NCI-H2171 (cell line): ENCODE measurements at regions not wholly inside any gene's neighbourhood (a gene's known extent, or its start where the extent isn't known, plus 50 kb on each side); places are given as distances from the start of the nearest gene placed in this dataset.

Source experiments
- DNase-seq: peaks from one replicate; lab custom pipeline; 2025; lab: John Stamatoyannopoulos, UW

DNA sequence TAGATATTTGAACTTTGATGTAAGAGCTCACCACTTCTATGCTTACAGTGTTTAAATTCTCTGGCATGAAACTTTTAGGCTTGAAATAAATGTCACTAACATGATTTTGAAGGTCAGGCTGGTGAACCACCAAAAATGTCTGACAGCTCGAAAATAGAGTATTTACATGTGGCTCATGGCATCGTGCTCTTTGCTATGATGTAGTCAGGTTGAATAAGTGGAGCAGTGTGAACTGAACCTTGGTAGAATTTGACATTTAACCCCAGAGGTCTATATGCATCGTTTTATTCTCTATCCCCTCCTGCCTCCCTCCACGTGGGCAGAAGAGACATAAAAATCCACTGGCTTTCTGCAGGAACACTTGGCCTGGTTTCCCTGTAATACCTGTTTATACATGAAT, 369.7 kb upstream of the ATP2B1 start:
- no peak for DNase-seq

DNA sequence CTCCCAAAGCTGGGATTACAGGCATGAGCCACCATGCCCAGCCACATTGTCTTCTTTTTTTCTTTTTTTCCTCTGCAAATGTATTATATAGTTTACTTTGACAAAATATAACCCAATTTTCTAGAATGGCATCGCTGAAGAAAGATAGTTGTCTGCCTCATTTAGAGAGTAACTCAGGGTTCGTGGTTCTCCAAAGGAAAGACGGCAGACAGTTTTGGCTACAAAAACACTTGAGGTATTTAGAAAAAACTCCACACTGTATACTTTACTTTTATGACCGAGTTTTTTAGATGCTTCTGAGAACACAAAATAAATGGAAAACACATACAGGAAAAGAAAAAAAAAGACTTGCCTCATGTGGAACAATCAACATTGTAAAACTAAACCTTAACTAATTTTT, 369.1 kb upstream of the ATP2B1 start:
- DNase-seq: no peak

DNA sequence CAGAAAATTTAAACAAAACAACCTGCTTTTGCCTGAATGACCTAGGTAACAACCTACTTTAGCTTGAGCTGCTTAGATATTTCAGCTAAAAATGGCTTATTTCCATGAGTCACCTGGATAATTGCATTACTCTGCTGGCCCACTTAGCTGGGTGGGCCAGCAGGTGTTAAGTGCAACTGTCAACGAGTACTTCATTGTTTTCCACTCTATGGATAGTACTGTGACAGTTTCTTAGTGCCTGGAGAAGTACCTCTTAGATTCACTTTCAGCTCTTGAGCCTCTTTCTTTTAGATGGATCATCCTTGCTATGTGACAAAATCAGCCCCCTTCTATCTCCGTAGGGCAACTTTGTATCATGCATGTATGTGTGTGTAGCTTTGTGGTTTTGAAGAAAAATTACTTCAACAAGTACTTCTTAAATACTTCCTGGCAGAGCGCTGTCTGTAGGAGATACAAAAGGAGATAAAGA, 368.2 kb upstream of the ATP2B1 start:
- no peak for DNase-seq

GRCh38 chr12:90075685-90076084, 367.0 kb upstream of the ATP2B1 start:
- no peak for DNase-seq

- no peak for DNase-seq
Observed at GRCh38 chr12:90074086-90074485, 365.4 kb upstream of the ATP2B1 start.

DNA sequence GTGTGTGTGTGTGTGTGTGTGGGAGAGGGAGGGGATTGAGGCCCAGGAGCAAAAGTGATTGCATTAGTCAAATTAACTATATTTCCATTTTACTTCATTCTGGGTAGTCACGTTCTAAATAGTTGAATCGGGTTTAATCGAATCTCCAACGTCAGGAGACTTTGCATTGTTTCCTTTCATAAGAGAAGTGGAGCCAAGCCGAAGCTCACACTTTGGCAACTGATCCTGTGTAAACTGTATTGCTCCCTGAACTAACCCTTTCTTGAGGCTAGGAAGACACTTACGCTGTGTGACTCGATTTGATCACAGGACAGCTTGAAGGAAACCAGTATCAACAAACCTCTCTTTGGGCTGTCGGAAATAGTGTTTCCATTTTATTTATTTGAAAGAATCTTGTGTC, 363.4 kb upstream of the ATP2B1 start:
- no peak for DNase-seq

- DNase-seq: no peak
Observed at GRCh38 chr12:90069711-90070110, 361.1 kb upstream of the ATP2B1 start.

GRCh38 chr12:90067791-90068190, 359.2 kb upstream of the ATP2B1 start:
- no peak for DNase-seq

DNA sequence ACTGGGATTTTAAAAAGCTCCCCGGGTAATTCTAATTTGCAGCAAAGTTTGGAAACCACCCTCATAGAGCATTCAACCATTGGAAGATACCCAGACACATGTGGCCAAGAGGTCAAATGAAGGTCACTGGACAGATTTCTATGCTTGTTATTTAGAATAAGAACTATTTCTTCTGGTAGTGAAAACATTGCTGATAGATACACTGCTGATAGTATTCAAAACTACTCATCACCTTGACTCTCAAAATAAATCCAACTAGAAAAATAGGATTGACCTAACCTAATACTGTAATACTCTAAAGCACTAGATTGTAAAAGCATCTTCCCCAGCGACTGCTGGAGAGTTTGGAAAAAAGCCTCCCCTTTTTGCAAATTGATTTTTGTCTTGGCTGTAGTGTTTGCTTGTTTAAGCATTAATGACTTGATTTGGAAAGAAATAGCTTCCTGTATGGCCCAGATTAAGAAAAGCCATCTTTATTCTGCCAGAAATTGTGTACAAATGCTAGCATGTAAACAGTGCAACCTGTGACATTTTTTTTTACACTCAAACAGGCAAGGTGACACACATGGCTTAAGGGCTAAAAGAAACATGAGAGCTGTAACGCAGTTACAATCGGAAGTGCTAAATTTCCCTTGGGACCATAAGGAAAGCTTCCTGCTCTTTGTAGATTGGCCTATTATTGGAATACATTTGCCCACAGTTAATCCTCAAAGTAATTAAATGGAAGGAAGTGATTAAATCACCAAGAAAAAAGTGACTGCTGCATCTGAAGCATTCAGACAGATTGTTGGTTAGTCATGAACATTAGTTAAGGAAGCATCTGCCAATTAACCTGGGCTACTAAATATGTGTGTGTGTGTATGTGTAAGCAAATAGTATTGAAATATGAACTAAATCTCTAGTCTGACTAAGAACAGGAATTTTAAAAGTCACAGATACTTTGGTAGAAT, 356.5 kb upstream of the ATP2B1 start:
- peak; percentile 75 for DNase-seq

- DNase-seq: no peak
Observed at GRCh38 chr12:90062799-90063198, 354.2 kb upstream of the ATP2B1 start.

DNA sequence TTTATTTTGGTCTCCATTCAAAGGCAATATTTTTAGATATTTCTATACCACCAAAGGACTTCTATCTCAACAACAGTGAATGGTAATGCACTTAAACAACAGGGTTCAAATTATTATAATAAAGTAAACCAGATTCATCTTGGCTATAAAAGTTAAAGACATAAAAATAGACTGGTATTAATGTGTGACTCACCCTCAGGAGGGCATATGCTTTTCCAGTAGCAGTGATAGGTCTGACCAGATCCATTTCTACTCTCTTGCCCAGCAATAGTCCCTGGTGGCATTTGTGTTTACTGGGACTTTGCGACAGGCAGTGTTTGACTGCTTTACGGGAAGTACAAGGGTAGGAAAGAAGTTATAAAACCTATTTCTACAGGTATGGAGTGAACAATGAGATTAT, 353.2 kb upstream of the ATP2B1 start:
- no peak for DNase-seq

DNA sequence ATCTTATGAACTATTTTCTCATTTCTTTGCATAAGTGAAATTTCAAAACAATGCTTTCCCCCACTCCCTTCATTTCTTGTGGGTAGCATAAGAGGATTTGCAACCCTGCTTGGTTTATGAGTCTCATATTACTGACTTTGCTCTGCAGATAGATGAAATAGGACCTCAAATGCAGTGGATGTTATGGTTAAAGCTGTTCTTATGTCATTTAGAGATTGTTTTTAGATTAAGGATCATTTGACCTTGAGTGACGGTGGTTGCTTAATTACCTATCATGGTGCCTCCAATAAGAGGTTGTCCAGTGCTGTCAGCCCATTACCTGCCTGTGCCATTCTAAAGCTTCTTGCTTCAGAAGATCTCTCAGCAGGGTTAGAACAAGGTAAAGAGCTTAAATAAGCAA, 351.4 kb upstream of the ATP2B1 start:
- no peak for DNase-seq

DNA sequence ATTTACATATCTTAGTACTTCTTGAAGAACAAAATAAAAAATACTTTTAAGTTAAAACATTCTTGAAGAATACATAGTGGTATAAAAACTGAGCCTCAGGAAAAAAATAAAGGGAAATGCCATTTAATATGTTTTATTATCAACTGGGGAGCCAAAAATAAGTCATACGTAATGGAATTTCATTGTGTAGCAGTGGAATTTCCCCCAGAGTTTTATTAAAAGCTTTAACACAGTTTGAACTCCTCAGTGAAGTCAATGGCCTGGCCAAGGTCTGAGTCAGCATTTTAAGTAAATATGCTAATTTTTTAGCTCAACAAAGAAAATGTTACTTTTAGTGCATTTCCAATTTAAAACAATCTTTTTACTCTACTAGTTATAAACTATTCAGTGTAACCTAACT, 350.1 kb upstream of the ATP2B1 start:
- DNase-seq: no peak

- no peak for DNase-seq
Observed at GRCh38 chr12:90055071-90055470, 346.4 kb upstream of the ATP2B1 start.

DNA sequence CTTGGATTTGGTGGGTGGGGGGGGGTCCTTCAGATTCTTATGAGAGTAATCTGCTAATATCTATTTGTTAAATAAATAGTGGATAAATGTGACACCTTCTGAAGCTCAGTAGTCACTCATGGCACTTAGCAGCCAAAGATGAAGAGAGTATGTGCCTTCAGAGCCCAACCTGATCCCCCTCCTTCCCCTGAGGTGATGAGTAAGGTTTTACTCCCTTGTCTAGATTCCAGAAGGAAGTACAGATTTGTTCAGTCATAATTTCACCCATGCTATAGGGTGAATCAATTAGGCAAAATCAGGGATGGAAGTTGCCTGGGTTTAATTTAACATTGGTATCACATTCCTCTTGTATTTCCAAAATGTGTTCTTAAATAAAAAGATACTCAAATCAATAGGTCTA, 340.3 kb upstream of the ATP2B1 start:
- no peak for DNase-seq

DNA sequence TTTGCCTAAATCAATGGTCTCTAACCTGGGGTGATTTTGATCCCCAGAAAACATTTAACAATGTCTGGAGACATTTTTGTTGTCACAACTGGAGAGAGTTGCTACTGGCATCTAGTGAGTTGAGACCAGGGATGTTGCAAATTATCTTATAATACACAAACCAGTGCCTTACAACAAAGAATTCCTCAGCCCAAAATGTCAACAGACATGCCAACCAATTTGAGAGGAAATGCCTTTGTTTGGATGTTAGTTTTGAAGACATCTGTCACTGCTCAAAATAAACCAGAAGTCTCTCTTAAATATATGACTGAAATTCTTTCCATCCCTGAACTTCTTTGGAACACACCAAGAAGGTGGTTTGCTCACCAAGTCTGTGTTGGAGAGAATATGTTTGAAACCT, 336.9 kb upstream of the ATP2B1 start:
- no peak for DNase-seq

GRCh38 chr12:90044069-90044468, 335.4 kb upstream of the ATP2B1 start:
- no peak for DNase-seq

GRCh38 chr12:90042920-90043641, 334.4 kb upstream of the ATP2B1 start:
- DNase-seq: no peak

DNA sequence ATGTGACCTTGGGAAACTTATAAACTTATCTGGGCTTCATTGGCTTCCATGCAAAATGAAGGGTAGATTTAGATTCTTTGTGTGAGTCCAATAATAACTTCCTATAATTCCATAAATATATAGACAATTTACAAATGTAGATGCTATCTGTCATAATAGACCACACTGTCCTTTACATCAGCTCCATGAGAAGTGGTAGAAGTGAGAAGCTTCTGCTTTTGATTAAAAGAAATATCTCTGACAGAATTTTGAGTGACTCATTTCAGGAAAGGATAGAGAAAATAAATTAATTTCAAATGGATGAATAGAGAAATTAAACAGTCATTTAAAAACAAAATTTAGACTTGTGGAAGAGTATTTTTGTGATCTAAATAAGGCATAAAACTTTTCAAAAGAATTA, 329.7 kb upstream of the ATP2B1 start:
- DNase-seq: no peak

- no peak for DNase-seq
Observed at GRCh38 chr12:90037740-90038139, 329.1 kb upstream of the ATP2B1 start.

GRCh38 chr12:90036637-90037036, 328.0 kb upstream of the ATP2B1 start:
- no peak for DNase-seq

GRCh38 chr12:90030726-90031125, 322.1 kb upstream of the ATP2B1 start:
- DNase-seq: no peak

GRCh38 chr12:90029317-90029716, 320.7 kb upstream of the ATP2B1 start:
- no peak for DNase-seq
